Dedifferentiated amniotic fluid mesenchymal stem cell (primary cell): ENCODE measurements at regions not wholly inside any gene's neighbourhood (a gene's known extent, or its start where the extent isn't known, plus 50 kb on each side); places are given as distances from the start of the nearest gene placed in this dataset.

ENCODE experiments used
- DNase-seq: peaks from one replicate; pipeline ENCODE4 v3.0.0-alpha.2; 2016; ENCODE audit errors: extremely low spot score

DNA sequence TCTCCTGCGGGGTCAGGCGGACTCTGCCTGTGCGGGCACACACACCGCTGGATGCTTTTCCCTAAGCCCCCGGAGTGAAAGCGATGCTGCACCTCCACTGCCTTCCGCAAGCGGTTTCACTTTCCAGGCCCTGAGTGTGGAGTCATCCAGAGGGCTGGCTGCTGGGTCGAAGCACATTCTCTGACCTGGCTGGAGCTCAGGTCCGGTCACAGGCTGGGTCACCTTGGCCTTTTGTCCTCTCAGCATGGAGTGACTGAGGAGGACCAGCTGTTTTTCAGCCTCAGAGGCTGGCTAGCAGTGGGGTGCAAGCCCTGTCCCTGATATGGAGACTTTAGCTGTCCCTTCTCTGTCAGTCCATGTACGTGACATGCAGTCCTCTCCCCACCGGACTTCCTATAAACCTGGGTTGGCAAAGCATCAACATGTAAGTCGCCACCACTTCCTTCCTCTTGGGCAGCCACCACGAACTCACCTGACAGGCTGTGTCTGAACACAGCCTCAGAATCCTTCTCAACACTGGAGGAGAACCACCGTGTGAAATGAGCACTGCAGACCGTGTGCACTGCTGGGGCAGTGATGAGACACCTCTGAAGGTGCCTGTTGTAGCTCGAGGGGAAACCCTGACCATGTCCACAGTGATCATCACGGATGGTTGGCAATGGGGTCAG is 51.3 kb downstream of the GADD45G start:
- no peak for DNase-seq

DNA sequence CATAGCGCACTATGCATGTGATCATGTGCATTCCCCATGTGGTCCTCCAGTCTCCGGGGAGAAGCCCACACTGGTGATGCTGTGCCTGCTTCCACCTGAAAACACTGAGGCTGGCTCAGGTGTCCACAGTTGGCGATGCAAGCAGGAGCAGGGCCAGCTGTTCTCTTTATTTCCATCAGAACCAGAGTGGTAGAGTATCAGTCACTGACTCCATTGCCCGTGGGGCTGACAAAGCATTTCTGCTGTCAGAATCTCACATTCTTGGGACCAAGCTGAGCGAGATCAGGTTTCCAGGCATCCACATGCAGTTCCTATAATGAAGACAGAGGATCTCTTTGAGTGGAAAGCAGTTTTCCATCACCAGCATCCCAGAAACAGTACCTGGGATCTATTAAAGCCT is 52.5 kb downstream of the GADD45G start:
- no peak for DNase-seq

DNA sequence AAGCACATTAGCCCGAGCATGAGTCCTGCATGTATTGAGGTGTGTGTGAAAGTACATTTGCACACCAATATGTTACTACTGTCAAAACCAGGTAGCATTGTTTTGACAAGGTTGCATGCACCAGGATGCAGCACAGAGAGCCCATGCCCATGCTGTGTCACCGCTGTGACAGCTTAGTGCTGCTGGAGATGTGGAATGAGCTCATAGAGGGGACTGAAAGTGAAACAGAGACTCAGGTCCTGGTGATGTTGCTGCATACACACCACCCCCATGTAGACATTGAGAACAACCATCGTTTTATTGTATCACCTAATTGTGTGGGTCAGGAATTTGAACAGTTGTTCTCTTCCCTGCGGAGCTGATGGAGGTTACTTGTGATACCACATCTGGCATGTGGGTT is 53.0 kb downstream of the GADD45G start:
- no peak for DNase-seq

DNA sequence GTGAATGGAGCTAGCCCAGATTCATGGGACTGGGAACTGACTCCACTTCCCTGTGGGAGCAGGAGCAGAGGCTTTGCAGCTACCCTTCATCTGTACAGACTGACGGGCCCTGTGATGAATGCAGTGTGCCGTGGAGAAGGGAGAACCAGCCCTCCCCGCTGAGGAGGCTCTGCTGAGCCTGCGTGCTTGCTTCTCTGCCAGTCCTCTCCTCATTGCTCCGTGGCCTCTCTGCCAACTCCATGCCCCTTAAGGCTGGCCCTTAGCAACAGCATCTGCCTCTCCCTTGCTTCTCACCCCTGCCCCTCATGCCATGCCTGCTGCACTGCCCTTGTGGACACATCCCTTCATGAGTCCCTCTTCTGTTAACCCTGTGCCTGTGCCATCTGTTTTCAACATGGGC is 53.6 kb downstream of the GADD45G start:
- no peak for DNase-seq

DNA sequence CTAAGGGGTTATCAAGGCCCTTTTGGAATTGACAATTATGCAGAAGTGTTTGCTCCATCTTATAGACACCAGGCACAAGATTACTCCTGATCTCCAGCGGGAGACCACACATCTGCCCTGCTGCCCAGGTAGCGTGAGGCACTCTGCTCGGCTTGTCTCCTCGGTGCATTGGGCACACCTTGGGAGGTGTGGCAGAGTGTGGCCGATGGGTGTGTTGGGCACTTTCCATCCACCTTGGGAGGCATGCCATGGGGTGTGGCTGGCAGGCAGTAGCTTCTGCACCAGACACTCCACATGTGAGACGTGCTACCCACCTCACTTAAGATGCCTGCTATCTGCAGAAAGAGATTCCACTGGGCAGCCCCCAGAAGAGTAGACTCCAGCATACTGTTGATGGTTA is 54.1 kb downstream of the GADD45G start:
- DNase-seq = no peak

DNA sequence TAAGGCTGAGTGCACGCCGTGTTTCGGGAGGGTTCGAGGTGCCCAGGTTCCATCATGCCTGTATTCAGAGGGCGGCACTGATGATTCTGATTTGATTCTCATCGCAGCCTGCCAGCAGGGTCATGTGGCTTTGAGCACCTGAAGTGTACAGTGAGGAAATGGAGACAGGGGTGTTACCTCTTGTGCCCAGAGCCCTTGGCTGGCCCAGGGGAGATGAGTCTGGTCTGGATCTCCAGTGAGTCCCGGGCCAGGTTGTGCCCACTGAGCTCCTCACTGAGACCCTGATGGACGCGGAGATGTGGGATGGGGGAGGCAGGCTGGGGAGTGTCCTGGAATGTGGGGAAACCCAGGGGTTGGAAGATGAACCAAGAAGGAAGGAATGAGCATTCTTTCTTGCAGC is 54.7 kb downstream of the GADD45G start:
- no peak for DNase-seq

DNA sequence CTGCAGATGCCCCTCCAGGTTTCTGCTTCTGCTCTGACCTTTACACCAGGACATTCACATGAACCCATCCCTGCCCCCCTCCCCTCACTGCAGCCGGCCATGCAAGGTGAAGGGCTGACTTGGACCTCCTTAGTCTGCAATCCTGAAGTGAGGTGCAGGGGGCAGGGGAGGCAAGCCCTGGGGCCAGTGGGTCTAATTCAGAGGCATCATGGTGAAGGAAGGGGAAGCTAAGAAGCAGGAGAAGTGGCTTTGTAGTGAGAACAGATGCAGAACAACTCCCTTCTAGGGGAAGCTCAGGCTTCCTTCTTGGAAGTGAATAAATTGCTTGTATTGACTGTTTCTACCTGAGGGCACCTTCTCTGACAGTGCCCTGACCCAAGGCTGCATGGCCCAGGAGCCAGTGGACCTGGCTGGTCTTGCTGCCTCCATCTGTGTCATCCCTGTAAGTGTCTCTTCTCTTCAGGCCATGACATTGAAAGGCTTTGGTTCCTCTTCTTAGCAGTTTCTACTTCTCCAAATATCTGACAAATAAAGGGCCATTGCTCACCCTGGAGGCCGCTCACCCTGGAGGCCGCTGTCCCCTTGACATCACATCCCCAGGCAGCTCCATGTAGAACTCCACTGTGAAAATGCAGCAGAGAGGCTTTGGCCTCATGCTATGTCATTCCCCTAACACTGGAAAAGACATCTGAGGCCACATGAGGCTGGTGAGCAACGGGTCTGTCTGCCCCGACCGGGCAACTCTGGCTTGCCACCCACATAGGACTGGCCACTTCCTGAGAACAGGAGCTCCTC is 55.3 kb downstream of the GADD45G start:
- DNase-seq = no peak

DNA sequence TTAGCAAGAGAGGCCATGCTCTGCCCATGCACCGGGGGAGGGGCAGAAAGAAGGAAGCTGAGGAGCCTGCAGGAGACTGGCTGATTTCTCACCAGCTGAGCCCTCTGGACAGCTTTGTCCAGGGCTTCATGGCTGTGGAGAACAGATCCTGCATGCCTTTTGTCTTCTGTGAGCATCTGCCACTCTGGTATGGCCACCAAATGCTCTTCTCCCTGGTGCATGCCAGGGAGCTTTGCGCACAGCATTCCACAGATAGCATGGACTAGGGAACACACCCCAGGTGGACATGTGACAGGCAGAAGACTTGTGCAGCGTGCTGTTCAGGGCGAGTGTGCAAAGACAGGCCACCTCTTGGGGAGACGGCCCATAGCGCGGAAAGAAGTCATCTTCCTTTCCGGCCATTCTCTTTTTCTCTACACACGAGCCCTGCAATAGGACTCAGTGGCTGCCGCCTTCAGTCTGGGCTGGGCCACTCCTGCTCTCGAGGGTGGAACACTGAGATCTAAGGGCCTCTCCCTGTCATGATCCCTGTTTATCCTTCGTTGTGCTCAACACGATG is 56.7 kb downstream of the GADD45G start:
- no peak for DNase-seq

DNA sequence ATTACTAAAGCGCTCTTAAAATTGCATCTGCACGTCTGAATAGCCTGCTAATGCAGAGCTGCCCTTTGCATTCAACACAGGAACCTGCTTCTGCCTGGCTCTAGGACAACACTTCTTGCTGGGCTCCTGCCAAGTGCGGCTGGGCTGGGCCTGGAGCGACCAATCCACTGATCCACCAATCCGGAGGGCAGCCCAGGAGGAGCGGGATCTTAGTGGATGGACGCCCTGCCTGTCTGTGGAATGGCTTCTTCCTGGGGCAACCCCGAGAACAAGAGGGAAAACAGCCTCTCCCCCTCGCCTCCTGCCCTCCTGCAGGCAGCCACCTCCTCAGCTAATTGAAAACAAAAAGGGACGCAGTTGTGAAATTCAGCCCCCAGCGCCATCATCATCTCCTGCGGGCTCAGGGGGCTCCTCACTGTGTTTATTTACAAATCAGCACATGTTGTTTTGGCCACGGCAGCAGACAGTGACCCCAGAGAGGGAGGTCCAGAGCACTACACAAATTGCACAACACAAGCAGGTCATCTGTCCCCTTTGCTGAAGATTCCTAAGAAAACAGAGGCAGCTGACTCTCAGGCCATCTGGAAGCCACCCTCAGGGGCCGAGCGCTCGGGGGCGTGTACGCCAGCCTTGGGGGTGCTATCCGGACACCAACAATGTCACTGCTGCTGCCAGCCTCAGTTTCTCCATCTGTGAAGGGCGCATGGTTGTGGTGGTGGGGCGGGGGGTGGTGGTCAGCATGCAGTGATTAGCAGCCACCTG is 57.3 kb downstream of the GADD45G start:
- DNase-seq = peak; percentile 70

DNA sequence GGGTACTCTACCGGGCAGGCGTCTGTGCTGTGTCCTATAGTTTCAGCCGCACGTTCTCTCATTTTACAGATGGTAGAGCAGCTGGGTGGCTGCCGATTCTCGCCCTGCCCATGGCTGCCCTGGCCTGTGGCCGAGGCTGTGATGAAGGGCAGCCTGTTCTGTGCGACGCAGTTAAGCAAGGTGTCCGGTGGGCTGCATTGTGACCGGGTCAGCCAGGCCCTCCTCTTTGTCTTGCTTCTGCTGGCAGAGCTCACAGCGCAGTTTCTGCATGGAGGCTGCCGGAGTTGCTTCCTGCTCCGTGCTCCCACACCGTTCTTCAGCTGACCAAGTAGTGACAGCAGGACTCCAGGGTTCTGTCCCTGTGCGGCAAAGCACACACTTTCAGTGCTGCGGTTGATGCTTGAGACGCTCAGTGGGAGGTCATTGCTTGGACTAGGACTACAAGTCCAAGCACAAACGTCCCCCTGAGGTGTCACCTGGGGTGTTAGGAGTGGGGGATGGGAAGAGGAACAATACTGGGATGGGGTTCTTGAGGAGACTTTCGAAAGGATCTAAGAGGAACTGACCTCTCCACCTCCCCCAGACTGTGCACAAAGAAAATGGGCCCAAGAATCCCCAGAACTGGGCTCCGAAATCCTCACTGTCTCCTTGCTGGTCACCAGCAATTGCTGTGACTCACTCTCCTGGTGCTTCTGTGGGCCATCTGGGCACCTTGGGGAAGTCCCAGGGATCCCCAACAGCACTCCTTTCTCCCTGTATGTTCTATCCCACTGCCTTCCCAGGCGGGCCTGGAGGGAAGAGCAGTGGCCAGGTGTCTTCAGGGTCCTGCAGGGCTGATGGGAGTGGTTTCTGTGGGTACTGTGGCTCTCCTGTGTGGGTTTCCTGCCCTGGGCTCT is 58.2 kb downstream of the GADD45G start:
- no peak for DNase-seq

DNA sequence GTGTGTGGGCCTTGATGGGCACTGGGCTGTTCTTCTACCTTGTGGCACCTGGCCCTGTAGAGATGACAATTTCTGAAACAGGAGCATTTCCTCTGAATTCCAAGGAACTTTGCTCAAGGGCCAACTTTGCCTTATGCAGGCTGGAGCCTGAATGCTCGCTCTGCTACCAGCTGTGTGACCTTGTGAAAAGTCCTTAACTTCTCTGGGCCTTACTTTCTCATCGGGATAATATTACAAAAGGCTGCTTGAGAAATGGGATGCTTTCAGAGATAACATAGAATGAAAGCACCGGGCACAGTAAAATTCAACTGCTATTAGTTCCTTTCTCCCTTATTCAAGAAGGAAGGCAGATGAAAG is 58.8 kb downstream of the GADD45G start:
- DNase-seq = no peak

DNA sequence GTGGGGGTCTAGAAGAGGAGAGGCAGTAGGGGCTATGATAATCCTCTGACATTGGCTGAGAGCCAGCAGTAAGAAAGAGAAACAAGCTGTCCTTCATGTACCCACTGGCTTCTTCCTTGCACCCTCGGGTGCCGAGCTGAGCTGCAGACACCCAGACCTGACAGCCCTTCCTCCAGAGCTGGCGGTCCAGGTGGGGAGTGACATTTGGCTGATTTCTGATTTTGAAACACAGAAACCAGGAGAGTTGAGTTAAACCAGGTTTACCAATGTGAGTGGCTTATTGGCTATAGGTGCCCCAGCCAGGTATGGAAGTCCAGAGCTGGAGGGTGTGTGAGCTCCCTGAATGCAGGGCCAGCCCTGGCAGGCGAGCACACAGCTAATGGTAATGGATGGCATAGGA is 59.2 kb downstream of the GADD45G start:
- DNase-seq = no peak

DNA sequence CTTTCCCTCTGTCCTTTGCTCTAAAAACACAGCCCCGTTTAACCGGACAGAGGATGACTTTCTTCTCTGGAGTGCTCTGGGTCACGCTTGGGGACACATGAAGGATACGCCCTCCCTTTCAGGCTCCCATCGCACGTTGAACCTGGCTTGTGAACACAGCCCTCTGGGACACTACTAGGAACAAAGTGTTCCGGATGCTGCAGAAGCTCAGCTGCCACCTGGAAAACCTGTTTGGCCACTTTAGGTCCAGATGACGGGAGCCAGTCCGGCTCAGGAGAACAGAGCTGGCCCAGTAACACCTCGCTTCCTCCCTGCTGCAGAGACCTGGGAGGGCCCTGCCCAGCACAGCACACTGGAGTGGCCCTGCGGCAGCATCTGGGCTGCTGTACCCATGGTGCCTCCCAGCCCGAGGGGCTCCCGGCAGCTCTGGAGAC is 60.1 kb downstream of the GADD45G start:
- no peak for DNase-seq

DNA sequence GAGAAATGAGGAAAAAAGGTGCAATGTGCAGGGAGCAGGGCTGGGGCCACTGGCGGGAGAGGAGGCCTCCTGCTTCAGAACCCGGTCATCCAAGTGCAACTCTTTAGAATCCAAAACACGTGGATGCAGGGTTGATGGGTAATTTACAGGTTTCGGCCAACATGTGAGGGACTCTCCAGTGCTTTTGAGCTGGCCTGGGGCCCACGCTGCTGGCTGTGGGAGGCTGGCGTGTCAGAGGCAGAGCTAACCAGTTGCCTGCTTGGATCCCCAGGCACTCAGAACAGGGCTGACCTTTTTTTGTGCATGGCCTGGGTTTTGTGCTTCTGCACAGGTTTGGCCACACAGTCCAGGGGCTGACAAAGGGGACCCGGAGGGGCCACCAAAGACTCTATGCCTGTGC is 61.6 kb downstream of the GADD45G start:
- no peak for DNase-seq

DNA sequence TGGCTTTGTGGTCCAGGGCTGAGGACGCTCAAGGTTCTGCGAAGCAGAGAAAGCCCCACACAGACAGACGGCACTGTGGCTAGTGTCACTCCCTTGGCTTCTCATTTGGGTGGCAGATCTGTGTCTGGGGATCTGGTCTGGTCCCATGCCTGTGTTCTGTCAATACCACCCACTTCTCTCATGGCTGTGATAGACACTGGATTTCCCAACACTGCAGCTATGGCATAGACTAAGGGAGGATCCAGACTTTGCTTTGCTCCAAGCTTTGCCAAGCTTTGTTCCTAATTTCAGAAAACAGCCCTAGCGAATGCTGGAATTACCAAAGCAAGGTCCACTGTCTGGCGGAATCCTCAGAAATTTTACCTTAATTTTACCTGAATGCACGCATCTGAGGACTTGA is 62.1 kb downstream of the GADD45G start:
- no peak for DNase-seq

DNA sequence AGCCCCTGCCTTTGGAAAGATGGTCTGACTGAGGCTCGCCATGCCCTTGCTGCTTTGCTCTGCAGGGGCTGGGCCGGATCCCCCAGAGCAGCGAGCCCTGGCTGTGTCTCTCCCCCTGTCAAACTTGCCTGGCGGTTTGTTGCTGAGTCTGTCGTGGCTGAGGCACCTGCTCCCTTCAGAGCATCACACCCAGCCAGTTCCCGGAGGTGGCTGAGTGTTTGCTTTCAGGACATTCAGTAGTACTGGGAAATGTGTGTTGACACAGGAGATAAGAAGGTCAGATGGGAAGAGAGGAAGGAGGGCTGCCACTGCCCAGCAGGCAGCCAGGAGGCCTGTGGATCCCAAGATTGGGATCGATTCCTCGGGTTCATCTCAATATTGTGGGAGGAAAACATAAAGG is 62.9 kb downstream of the GADD45G start:
- DNase-seq = no peak

DNA sequence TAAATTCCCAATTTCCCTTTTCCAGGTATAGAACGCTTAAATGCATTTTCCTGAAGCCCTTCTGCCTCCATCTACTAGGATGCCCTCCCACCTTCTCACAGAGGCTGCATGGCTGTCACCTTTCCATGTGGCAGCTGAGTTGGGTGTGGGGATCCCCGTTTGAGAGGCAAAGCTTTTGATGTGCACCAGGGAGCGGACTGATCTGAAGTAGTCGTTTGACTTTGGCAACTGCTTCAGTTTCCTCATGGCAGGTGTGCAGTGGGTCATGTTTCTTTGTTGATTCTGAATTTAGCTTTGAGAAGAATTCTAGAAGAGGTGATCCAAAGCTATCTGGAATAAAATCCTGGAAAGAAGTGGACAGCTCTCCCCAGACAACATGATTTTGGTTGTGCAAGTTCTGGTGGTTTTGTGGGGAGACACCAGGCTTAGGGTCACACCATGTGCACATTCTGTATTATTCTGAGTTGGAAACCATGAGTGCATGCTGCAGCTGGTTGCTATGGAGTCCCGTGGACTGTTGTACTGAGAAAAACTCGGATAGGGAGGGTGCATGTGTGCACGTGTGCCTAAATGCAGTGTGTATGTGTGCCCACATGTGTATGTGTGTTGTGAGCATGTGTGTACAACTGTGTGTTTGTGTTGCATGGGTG is 63.5 kb downstream of the GADD45G start:
- DNase-seq = no peak

DNA sequence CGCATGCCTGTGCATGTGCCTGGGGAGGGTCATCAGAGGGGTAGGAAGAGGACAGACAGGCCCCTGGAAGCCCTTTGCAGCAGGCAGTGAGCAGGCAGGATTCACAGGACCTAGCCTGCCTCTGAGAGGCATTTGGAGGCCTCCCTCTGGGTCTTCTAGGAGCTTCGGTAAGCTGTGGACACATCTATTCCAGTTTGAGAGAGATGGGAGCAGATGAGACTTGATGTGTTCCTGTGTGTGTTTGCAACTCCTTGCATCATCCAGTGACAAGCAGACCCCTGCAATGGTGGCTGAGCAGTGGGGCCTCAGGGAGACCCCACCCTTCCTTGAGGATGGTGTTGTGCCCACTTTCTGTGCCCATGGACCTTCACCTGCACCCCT is 64.0 kb downstream of the GADD45G start:
- no peak for DNase-seq

DNA sequence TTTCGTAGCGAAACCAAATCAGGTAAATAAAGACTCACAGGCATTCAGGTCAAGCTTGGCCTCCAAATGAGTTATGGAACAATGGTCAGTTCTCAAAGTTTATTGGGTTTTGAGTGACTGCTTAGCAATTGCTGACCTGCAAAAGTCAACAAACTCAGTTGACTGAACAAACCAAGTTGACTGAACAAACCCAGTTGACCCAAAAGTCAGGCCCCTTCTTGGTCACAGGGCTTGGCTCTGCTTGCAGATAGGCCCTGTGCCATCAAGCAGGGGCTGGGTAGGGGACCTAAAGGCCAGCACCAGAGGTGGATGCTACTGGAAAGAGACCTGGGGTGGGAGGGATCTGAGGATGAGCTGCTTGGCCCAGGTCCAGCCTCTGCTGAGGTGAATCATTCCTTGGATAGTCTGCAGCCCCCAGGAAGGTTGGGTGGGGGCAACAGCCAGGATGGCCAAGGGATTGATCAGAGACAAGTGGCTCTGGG is 64.6 kb downstream of the GADD45G start:
- DNase-seq = no peak

DNA sequence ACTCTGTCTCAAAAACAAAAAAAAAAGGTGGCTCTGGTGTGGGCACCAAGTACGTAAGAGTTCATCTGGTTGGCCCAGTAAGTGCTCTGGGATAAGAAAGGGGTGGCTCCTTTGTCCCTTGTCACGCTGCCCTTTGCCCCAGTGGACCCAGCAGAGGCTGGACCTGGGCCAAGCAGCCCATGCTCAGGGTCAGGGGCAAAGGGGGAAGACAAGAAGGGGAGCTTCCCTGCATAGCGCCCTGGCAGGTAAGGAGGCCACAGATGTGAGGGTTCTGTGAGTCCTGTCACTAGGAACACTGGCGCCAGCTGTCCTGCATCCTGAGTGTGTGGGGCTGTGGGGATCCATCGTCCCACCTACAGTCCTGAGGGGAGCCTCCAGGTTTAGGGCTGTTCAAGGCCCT is 65.3 kb downstream of the GADD45G start:
- no peak for DNase-seq
